Liver (tissue), 8 donors: ENCODE measurements at regions not wholly inside any gene's neighbourhood (a gene's known extent, or its start where the extent isn't known, plus 50 kb on each side); places are given as distances from the start of the nearest gene placed in this dataset.

Experiments used
- DNase-seq: peaks from one replicate; pipeline ENCODE4 v3.0.0-alpha.2; 2017; ENCODE audit warnings: low spot score
- H3K27ac ChIP-seq, 2 donors: one replicate each; pipeline ENCODE4 v1.7.0; 2013; ENCODE audit warnings: inconsistent platforms in 2 of 2, low read length in 2 of 2, control low read depth in 1 of 2, low read depth in 1 of 2, mild to moderate bottlenecking in 1 of 2
- H3K27me3 ChIP-seq, 4 donors: one replicate each; pipeline versions ENCODE4 v1.6.1 to v1.7.0; 2013; ENCODE audit warnings: low read length in 3 of 4, inconsistent platforms in 1 of 4, mild to moderate bottlenecking in 1 of 4, moderate library complexity in 1 of 4; ENCODE audit not compliant: control insufficient read depth in 4 of 4, insufficient read depth in 4 of 4
- H3K36me3 ChIP-seq, 4 donors: one replicate each; pipeline versions ENCODE4 v1.6.1 to v1.7.0; 2013; ENCODE audit warnings: low read length in 3 of 4, mild to moderate bottlenecking in 3 of 4, low read depth in 1 of 4, moderate library complexity in 1 of 4; ENCODE audit not compliant: control insufficient read depth in 4 of 4, insufficient read depth in 3 of 4
- H3K4me1 ChIP-seq, 4 donors: one replicate each; pipeline versions ENCODE4 v1.6.1 to v1.7.0; 2013; ENCODE audit warnings: low read length in 3 of 4, mild to moderate bottlenecking in 3 of 4, moderate library complexity in 1 of 4; ENCODE audit not compliant: control insufficient read depth in 4 of 4, insufficient read depth in 4 of 4
- H3K4me3 ChIP-seq, 3 donors: one replicate each; pipeline versions ENCODE4 v1.6.1 to v1.7.0; 2013; ENCODE audit warnings: low read length in 3 of 3, control low read depth in 1 of 3, low read depth in 1 of 3, mild to moderate bottlenecking in 1 of 3
- H3K9ac ChIP-seq, 2 donors: one replicate each; pipeline ENCODE4 v1.7.0; 2013; ENCODE audit warnings: low read length in 2 of 2, mild to moderate bottlenecking in 2 of 2, moderate library complexity in 2 of 2, control low read depth in 1 of 2, low read depth in 1 of 2
- H3K9me3 ChIP-seq, 4 donors: one replicate each; pipeline versions ENCODE4 v1.6.1 to v1.7.0; 2013; ENCODE audit warnings: low read length in 3 of 4; ENCODE audit not compliant: control insufficient read depth in 4 of 4
- CTCF ChIP-seq: fragments of 150-350 bp; IDR thresholded peaks from 2 replicates; pipeline ENCODE4 v1.5.1; 2017; ENCODE audit warnings: improper control_type of control experiment, low read depth, low read length; ENCODE audit not compliant: missing input control
- EGR1 ChIP-seq, 2 donors: IDR thresholded peaks; 2 replicates each; pipeline ENCODE4 v1.6.1; 2016 to 2018; ENCODE audit warnings: antibody characterized with exemption in 2 of 2, low read depth in 2 of 2
- FOXA1 ChIP-seq: IDR thresholded peaks from 2 replicates; pipeline ENCODE4 v1.6.1; 2016; ENCODE audit warnings: antibody characterized with exemption
- FOXA2 ChIP-seq: IDR thresholded peaks from 2 replicates; pipeline ENCODE4 v1.6.1; 2016; ENCODE audit warnings: antibody characterized with exemption
- GABPA ChIP-seq, 2 donors: IDR thresholded peaks in 1 of 2; conservative IDR thresholded peaks in 1 of 2; 2 replicates each; pipeline ENCODE4 v1.6.1; 2016; ENCODE audit warnings: antibody characterized with exemption in 2 of 2, mild to moderate bottlenecking in 1 of 2, moderate library complexity in 1 of 2
- HNF4A ChIP-seq, 2 donors: conservative IDR thresholded peaks; 2 replicates each; pipeline ENCODE4 v1.6.1; 2016; ENCODE audit warnings: antibody characterized with exemption in 2 of 2, mild to moderate bottlenecking in 2 of 2
- HNF4G ChIP-seq: IDR thresholded peaks from 2 replicates; pipeline ENCODE4 v1.6.1; 2016; ENCODE audit warnings: antibody characterized with exemption
- JUND ChIP-seq, 2 donors: IDR thresholded peaks; 2 replicates each; pipeline ENCODE4 v1.6.1; 2016; ENCODE audit warnings: antibody characterized with exemption in 2 of 2
- MAX ChIP-seq: IDR thresholded peaks from 2 replicates; pipeline ENCODE4 v1.6.1; 2016; ENCODE audit warnings: antibody characterized with exemption
- NR2F2 ChIP-seq: IDR thresholded peaks from 2 replicates; pipeline ENCODE4 v1.6.1; 2016; ENCODE audit warnings: antibody characterized with exemption
- RAD21 ChIP-seq, 2 donors: IDR thresholded peaks; 2 replicates each; pipeline ENCODE4 v1.6.1; 2016; ENCODE audit warnings: antibody characterized with exemption in 2 of 2, mild to moderate bottlenecking in 2 of 2
- RXRA ChIP-seq, 2 donors: IDR thresholded peaks; 2 replicates each; pipeline ENCODE4 v1.6.1; 2017 to 2018; ENCODE audit warnings: antibody characterized with exemption in 2 of 2, mild to moderate bottlenecking in 1 of 2
- SP1 ChIP-seq: IDR thresholded peaks from 2 replicates; pipeline ENCODE4 v1.6.1; 2018; ENCODE audit warnings: antibody characterized with exemption, mild to moderate bottlenecking
- TAF1 ChIP-seq: conservative IDR thresholded peaks from 2 replicates; pipeline ENCODE4 v1.6.1; 2016; ENCODE audit warnings: antibody characterized with exemption, mild to moderate bottlenecking
- YY1 ChIP-seq: IDR thresholded peaks from 2 replicates; pipeline ENCODE4 v1.6.1; 2016; ENCODE audit warnings: antibody characterized with exemption, mild to moderate bottlenecking
- ZBTB33 ChIP-seq: IDR thresholded peaks from 2 replicates; pipeline ENCODE4 v1.6.1; 2016; ENCODE audit warnings: antibody characterized with exemption
- WGBS: extraction: QIAGEN DNeasy Blood & Tissue Kit; methylation state at CpG from one replicate; pipeline ENCODE4 v1.1.7; 2013; 5-methylcytosine and 5-hydroxymethylcytosine counted together
- TF ChIP-seq, protein P1 (sequence below): IDR thresholded peaks from 2 replicates; pipeline ENCODE4 v1.6.1; 2016; ENCODE audit warnings: antibody characterized with exemption, mild to moderate bottlenecking
- TF ChIP-seq, protein P2 (sequence below): IDR thresholded peaks from 2 replicates; pipeline ENCODE4 v1.6.1; 2016; ENCODE audit warnings: antibody characterized with exemption
- donor health status: healthy.
- donor health status: healthy.
- donor health status: healthy.
- donor health status: healthy.
- donor health status: healthy.

GRCh38 chr18:29171892-29172755 is 995.2 kb upstream of the CDH2 start:
- no peaks in the 10 kb centered on the region for H3K4me1 ChIP-seq
- 70% methylated on average over 5 of the region's 5 CpGs for WGBS
- no peaks in the 10 kb centered on the region for H3K36me3 ChIP-seq
- H3K9me3 ChIP-seq = peaks cover 0 to 3% (median 0%) of the 10 kb centered on the region in 4 donors
- no peak for TF ChIP-seq JUND (IDR thresholded peaks at IDR 0.05)
- TF ChIP-seq NR2F2 = no peak
- no peak for TF ChIP-seq HNF4A (conservative IDR thresholded peaks at IDR 0.05)
- no peak for TF ChIP-seq MAX
- TF ChIP-seq SP1 = no peak
- TF ChIP-seq, protein P1, sequence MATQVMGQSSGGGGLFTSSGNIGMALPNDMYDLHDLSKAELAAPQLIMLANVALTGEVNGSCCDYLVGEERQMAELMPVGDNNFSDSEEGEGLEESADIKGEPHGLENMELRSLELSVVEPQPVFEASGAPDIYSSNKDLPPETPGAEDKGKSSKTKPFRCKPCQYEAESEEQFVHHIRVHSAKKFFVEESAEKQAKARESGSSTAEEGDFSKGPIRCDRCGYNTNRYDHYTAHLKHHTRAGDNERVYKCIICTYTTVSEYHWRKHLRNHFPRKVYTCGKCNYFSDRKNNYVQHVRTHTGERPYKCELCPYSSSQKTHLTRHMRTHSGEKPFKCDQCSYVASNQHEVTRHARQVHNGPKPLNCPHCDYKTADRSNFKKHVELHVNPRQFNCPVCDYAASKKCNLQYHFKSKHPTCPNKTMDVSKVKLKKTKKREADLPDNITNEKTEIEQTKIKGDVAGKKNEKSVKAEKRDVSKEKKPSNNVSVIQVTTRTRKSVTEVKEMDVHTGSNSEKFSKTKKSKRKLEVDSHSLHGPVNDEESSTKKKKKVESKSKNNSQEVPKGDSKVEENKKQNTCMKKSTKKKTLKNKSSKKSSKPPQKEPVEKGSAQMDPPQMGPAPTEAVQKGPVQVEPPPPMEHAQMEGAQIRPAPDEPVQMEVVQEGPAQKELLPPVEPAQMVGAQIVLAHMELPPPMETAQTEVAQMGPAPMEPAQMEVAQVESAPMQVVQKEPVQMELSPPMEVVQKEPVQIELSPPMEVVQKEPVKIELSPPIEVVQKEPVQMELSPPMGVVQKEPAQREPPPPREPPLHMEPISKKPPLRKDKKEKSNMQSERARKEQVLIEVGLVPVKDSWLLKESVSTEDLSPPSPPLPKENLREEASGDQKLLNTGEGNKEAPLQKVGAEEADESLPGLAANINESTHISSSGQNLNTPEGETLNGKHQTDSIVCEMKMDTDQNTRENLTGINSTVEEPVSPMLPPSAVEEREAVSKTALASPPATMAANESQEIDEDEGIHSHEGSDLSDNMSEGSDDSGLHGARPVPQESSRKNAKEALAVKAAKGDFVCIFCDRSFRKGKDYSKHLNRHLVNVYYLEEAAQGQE = no peak
- TF ChIP-seq FOXA1 = no peak
- TF ChIP-seq HNF4G = no peak
- TF ChIP-seq GABPA (IDR thresholded peaks at IDR 0.05 in 1 of 2, conservative IDR thresholded peaks at IDR 0.05 in 1 of 2) = no peak
- no peak for TF ChIP-seq TAF1
- no peak for TF ChIP-seq YY1
- no peak for TF ChIP-seq FOXA2
- TF ChIP-seq EGR1 (IDR thresholded peaks at IDR 0.05; ENCODE audit: low read depth in 2 of 2) = no peak
- TF ChIP-seq RXRA (IDR thresholded peaks at IDR 0.05) = no peak
- TF ChIP-seq, protein P2, sequence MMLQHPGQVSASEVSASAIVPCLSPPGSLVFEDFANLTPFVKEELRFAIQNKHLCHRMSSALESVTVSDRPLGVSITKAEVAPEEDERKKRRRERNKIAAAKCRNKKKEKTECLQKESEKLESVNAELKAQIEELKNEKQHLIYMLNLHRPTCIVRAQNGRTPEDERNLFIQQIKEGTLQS = no peak
- TF ChIP-seq RAD21 (IDR thresholded peaks at IDR 0.05) = no peak
- TF ChIP-seq ZBTB33 = no peak
- no peak for TF ChIP-seq CTCF
- H3K27ac ChIP-seq = no peak overlapping the region
- no peak overlapping the region for H3K4me3 ChIP-seq
- no peak overlapping the region for H3K9ac ChIP-seq
- H3K27me3 ChIP-seq = no peaks in the 10 kb centered on the region
- DNase-seq = no peak
